SH-SY5Y (cell line): ENCODE measurements at regions not wholly inside any gene's neighbourhood (a gene's known extent, or its start where the extent isn't known, plus 50 kb on each side); places are given as distances from the start of the nearest gene placed in this dataset.

Source experiments
- GATA2 ChIP-seq: IDR thresholded peaks from 2 replicates; pipeline ENCODE4 v1.6.1; 2011; ENCODE audit warnings: mild to moderate bottlenecking, low read depth, low read length
- GATA3 ChIP-seq: IDR thresholded peaks from 2 replicates; pipeline ENCODE4 v1.6.1; 2011; ENCODE audit warnings: low read depth, mild to moderate bottlenecking, low read length, moderate library complexity

GRCh38 chr13:79126706-79127105 lies 279.3 kb downstream of the RBM26 start:
- TF ChIP-seq GATA2 (no peak), GATA3 (no peak)

- TF ChIP-seq GATA2: no peak
- TF ChIP-seq GATA3: no peak
Observed at GRCh38 chr13:79124183-79124582, 281.9 kb downstream of the RBM26 start.

- TF ChIP-seq GATA2 (no peak; the same call in 1 of the 2 replicates), GATA3 (no peak)
Observed at GRCh38 chr13:79121286-79121685, 284.8 kb downstream of the RBM26 start.

- TF ChIP-seq GATA2: no peak
Observed at GRCh38 chr13:79119578-79120107, 286.4 kb downstream of the RBM26 start.

- TF ChIP-seq GATA3: no peak
- TF ChIP-seq GATA2: no peak
Observed at GRCh38 chr13:79112016-79112415, 294.0 kb downstream of the RBM26 start.

- no peak for TF ChIP-seq GATA2
- TF ChIP-seq GATA3: no peak
Observed at GRCh38 chr13:79108914-79109643, 297.0 kb downstream of the RBM26 start.

- TF ChIP-seq GATA2 (no peak), GATA3 (no peak)
Observed at GRCh38 chr13:79098596-79098995, 307.5 kb downstream of the RBM26 start.

- no peak for TF ChIP-seq GATA3
- no peak for TF ChIP-seq GATA2
Observed at GRCh38 chr13:79097201-79097600, 308.9 kb downstream of the RBM26 start.

GRCh38 chr13:79096099-79096498 lies 310.0 kb downstream of the RBM26 start:
- TF ChIP-seq GATA3 (no peak), GATA2 (no peak)

- TF ChIP-seq GATA3: no peak
- no peak for TF ChIP-seq GATA2
Observed at GRCh38 chr13:79090552-79091124, 315.4 kb downstream of the RBM26 start.

- TF ChIP-seq GATA3 (no peak), GATA2 (no peak)
Observed at GRCh38 chr13:79084802-79085424, 321.1 kb downstream of the RBM26 start.

- TF ChIP-seq GATA2 (no peak), GATA3 (no peak)
Observed at GRCh38 chr13:79081942-79082341, 324.1 kb downstream of the RBM26 start.

GRCh38 chr13:79079351-79079839 lies 326.7 kb downstream of the RBM26 start:
- no peak for TF ChIP-seq GATA2
- TF ChIP-seq GATA3: no peak

GRCh38 chr13:79075703-79076102 lies 330.4 kb downstream of the RBM26 start:
- TF ChIP-seq GATA2: no peak
- no peak for TF ChIP-seq GATA3

GRCh38 chr13:79070343-79070974 lies 335.6 kb downstream of the RBM26 start:
- TF ChIP-seq GATA3: no peak
- no peak for TF ChIP-seq GATA2
